ENCODE measurements at regions not wholly inside any gene's neighbourhood (a gene's known extent, or its start where the extent isn't known, plus 50 kb on each side); places are given as distances from the start of the nearest gene placed in this dataset.
"Not testable (repeated sequence)": the region's sequence is repeated elsewhere in the genome, so short reads cannot be mapped to it uniquely, and the experiment has no call there.

GRCh38 chr9:113665064-113665463, 201.5 kb downstream of the RGS3 start:
- DNase-seq (ENCODE audit: low spot score) = no peak

GRCh38 chr9:113665756-113666155, 202.2 kb downstream of the RGS3 start:
- DNase-seq (ENCODE audit: low spot score) = no peak

- DNase-seq (ENCODE audit: low spot score) = no peak
Measured at GRCh38 chr9:113668061-113668460, 204.5 kb downstream of the RGS3 start.

- no peak for DNase-seq (ENCODE audit: low spot score)
Measured at GRCh38 chr9:113669522-113670115, 206.1 kb downstream of the RGS3 start.

- DNase-seq (ENCODE audit: low spot score) = no peak
Measured at GRCh38 chr9:113673726-113674125, 202.4 kb upstream of the ZNF618 start.

- DNase-seq (ENCODE audit: low spot score) = peak; percentile 66
Measured at GRCh38 chr9:113674436-113674835, 201.7 kb upstream of the ZNF618 start.

GRCh38 chr9:113675475-113675941, 200.6 kb upstream of the ZNF618 start:
- peak; percentile 96 for DNase-seq (ENCODE audit: low spot score)

- DNase-seq (ENCODE audit: low spot score) = no peak
Measured at GRCh38 chr9:113677057-113677456, 199.1 kb upstream of the ZNF618 start.

- no peak for DNase-seq (ENCODE audit: low spot score)
Measured at GRCh38 chr9:113677569-113677968, 198.5 kb upstream of the ZNF618 start.

- no peak for DNase-seq (ENCODE audit: low spot score)
Measured at GRCh38 chr9:113678119-113678858, 197.8 kb upstream of the ZNF618 start.

GRCh38 chr9:113678859-113679256, 197.3 kb upstream of the ZNF618 start:
- no peak for DNase-seq (ENCODE audit: low spot score)

GRCh38 chr9:113682297-113682771, 193.8 kb upstream of the ZNF618 start:
- peak; percentile 85 for DNase-seq (ENCODE audit: low spot score)

GRCh38 chr9:113685636-113686035, 190.5 kb upstream of the ZNF618 start:
- not testable (repeated sequence) for DNase-seq (ENCODE audit: low spot score)

GRCh38 chr9:113687107-113687679, 188.9 kb upstream of the ZNF618 start:
- DNase-seq (ENCODE audit: low spot score) = no peak

- no peak for DNase-seq (ENCODE audit: low spot score)
Measured at GRCh38 chr9:113687680-113688371, 188.3 kb upstream of the ZNF618 start.

- no peak for DNase-seq (ENCODE audit: low spot score)
Measured at GRCh38 chr9:113690055-113690740, 185.9 kb upstream of the ZNF618 start.

GRCh38 chr9:113692256-113692655, 183.9 kb upstream of the ZNF618 start:
- no peak for DNase-seq (ENCODE audit: low spot score)

- no peak for DNase-seq (ENCODE audit: low spot score)
Measured at GRCh38 chr9:113694912-113695311, 181.2 kb upstream of the ZNF618 start.

GRCh38 chr9:113695440-113695851, 180.7 kb upstream of the ZNF618 start:
- no peak for DNase-seq (ENCODE audit: low spot score)

- DNase-seq (ENCODE audit: low spot score) = peak; percentile 65
Measured at GRCh38 chr9:113695901-113696300, 180.2 kb upstream of the ZNF618 start.

- DNase-seq (ENCODE audit: low spot score) = no peak
Measured at GRCh38 chr9:113701774-113702755, 174.0 kb upstream of the ZNF618 start.

All from RKO (cell line).